Stimulated activated CD4-positive, alpha-beta T cell treated with anti-CD3 and anti-CD28 coated beads, Interleukin-1b, Interleukin-23, amount 100 ng/mL, for 24 hours (primary cell): ENCODE measurements at regions not wholly inside any gene's neighbourhood (a gene's known extent, or its start where the extent isn't known, plus 50 kb on each side); places are given as distances from the start of the nearest gene placed in this dataset.
A peak's percentile ranks its signal among the peaks of the same experiment; 100 is the strongest.
"Not testable (repeated sequence)": the region's sequence is repeated elsewhere in the genome, so short reads cannot be mapped to it uniquely, and the experiment has no call there.

ENCODE experiments used
- DNase-seq, 4 experiments: peaks; one replicate each; pipeline ENCODE4 v3.0.0-alpha.2; 2020; ENCODE audit warnings: low read depth in 4 of 4, low spot score in 1 of 4

DNA sequence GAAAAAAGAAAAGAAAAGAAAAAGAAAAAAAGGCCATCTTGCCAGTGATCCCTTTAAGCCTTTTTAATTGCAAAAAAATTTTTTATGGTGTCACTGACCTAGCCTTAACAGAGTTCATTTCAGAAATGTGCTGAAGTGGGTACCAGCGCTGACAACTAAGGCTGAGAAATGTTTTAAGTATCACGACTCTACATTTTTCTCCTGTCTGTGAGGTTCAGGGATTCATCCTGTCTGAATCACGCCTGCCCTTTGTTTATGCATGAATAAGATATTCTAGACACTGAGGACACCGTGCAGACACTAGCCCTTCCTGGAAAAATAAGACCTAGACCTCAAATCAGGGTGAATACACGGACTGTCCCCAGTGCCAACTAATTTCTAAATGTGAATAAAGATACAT is 154.4 kb upstream of the NOCT start:
- DNase-seq, result no peak

DNA sequence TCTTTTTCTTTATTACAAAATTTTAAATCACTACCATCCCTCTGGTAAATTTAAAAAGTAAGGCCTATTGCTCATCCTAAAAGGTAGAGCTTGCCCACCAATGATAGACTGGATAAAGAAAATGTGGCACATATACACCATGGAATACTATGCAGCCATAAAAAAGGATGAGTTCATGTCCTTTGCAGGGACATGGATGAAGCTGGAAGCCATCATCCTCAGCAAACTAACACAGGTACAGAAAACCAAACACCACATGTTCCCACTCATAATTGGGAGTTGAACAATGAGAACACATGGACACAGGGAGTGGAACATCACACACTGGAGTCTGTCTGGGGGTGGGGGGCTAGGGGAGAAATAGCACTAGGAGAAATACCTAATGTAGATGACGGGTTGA is 155.2 kb upstream of the NOCT start:
- DNase-seq, result not testable (repeated sequence)

DNA sequence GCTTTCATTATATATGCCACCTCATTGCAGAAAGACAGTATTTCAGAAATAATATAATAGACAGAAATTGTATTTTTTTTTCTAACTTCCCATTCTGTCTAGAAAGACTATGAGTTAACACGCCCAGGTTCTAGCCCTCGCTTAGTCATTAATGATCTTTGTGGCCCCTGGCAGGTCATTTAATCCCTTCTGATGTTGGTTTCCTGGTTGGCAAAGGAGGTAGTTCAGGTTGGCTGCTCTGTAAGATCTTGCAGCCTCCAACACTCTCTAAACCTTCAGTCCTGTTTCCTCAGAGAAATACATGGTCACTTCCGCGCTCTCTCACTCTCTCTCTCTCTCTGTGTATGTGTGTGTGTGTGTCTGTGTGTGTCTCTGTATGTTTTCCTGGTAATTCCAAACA is 156.3 kb upstream of the NOCT start:
- DNase-seq, result no peak

DNA sequence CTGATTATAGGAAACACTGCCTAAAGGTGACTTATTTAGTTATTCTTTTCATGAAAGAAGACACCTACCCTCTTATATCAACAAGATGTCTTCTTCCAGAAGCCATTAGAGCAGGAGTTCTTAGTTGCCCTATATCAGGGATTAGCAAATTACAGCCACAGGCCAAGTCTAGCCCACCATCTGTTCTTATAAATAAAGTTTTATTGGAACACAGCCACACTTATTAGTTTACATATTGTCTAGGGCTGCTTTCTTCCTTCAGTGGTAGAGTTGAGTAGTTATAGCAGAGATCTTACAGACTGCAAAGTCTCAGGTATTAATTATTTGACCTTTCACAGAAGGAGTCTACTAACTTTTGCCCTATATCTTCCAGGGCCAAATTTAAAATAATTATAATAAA is 157.2 kb upstream of the NOCT start:
- no peak for DNase-seq

DNA sequence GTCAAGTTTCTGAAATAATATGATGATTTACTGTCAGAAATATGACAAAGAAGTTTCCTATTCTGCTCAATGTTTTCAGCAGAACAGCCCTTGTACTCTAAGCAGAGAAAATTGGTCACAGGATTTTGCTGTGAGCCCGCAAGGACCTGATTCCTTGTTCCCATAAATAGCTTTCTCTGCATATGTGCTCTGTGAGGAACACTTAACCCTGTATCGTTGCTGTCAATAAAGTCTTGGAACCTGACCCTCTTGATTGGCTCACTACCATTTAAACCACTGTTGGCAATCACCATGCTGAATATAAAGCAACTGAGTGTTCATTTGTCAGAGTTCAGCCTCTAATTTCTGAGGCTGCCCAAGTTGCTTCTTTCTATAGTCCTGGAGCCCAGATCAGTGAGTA is 158.2 kb upstream of the NOCT start:
- DNase-seq, result no peak

DNA sequence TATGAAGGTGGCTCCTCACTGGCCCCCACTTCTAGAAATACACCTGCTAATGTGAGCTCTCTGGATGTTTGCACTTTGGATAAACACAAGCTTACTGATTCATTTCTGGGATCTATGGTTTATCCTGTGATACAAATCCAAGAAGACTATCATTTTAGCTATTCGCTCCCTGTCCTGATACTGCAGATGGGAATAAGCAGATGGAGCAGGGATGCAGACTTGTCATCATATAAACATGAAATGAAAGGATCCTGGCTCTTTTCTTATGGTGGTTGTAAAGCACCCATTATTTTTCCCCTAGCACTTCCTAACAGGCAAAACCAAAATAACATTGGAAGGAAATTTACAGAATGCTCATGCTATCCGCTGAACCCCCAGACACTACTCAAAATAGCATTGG is 162.9 kb upstream of the NOCT start:
- no peak for DNase-seq

DNA sequence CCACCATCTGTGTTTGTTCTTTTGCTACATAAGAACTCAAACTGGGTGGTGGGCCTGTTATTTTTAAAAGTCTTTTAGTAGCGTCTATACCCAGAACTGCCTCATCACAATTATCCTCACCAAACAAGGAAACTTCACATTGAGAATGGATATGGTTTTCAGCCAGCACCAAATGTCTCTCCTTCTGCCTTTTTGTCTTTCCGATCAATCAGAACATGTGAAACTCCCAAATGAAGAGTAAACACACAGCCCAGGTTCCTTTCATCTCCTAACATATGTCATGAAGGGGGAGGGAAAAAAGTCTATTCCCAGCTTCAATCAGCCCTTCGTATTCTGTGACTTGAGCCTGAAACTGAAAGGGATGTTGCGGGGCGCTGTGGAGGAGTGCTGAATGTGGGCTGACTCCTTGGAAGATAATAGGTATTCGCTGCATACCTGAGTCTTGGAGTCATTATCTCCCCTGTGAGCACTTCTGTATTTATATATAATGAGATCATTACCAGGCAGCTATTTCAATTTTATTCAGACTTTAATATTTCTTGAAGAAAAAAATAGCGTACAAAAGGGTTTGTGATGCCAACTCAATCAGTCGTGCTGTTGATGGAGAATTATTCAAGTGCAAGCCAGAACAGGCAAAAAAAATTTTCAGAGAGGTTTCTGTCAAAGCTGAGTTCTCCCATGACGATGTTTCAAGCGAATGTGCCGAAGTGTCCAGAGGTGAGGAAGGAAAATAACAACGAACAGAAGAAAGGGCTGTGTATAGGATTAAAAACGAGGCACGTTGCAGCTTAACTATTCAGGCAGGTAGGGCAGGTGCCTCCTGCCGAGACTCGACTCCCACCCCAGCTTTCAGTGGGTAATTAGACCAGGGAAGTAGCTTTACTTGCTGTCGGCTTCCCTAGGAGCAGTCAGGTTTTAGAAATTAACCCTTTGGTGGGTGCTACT is 163.9 kb upstream of the NOCT start:
- DNase-seq, result no peak

DNA sequence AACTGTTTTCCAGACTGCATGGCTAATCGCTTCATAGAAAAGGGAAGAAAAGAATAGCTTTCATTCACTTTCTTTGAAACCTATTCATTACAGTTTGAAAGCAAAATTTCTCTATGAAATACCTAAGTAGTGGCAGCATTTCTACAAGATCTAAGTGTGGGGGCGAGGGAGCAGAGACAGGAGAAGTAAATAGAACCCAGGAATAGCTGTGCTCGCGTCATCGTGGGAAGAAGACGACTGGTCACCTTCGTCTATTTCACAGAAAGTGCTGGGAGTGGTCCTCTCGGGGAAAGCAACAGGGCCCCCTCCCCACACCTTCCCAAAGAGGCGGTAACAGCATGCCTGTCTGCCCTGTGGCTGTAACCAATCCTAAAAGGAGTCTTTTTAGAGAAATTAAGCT is 169.9 kb upstream of the NOCT start:
- no peak for DNase-seq

DNA sequence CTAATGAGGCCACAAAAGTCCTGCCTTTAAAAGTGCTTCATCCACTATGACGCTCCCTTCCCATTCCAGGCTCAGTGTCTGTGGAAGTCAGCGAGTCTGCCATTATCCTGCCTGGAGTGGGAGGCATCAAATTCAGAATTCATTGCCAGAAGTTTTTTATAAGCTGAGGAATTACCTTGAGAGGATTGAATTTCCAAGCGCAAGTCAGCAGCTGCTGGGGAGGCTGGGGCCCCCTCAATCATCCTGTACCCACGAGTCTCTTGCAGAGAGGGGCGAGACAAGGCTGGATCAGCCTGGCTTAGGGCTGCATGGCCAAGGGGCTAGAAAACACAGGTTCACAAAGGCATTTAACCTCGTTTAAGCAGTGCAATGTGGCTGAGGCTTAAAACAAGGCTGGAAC is 170.5 kb upstream of the NOCT start:
- no peak for DNase-seq

DNA sequence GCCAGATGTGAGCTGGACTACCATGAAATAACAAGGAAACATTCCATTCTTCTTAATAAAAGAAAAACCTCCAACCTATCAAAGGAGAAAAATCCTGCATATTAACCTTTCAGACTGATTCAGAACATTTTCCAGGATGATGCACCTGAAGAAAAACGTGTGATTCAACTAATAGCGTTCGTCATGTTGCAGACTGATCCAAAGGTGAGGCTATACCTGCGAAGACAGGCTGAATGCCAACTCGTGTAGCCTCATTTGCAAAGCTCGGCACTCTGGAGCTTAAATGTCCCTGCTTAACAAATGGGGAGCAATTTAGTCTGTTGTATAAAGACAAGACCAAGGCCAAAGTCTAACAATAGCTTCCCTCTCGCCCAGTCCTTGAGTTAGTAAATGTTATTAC is 172.0 kb upstream of the NOCT start:
- DNase-seq, result no peak

DNA sequence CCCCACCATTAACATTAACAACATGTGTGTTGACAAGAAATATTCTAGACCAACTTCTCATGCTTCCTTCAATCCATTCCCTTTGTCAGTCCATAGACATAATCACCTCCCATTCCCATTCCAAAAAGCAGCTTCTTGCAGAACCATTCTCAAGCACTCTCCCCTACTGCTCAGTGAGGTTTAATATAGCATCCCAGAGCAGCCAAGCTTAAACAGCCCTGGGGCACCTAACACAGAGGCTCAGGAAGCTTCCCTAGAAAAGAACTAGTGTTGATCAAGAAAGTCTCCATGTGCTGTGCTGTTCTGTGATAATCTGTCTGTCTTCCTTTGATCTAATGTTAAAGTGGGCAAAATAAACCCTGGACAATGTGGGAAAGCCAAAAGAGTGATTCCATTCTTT is 174.2 kb upstream of the NOCT start:
- DNase-seq, result no peak

DNA sequence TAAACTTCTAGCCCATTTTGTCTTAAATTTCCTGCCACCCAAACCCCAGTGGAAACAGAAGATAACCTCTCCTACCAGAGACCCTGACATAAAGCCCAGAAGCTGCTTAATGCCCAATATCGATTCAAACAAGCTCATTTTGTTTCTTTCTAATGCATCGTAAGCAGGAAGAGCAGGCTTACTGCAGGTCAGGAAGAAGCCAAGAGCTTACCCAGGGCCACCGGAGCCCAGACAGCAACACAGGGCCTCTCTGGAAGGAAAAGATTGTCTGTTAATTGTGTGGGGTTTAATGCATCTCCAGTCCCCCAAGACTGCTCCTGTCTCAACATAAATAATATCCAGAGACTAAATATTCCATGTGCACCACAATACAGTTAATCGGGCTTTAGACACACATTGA is 177.3 kb upstream of the NOCT start:
- DNase-seq, result no peak

DNA sequence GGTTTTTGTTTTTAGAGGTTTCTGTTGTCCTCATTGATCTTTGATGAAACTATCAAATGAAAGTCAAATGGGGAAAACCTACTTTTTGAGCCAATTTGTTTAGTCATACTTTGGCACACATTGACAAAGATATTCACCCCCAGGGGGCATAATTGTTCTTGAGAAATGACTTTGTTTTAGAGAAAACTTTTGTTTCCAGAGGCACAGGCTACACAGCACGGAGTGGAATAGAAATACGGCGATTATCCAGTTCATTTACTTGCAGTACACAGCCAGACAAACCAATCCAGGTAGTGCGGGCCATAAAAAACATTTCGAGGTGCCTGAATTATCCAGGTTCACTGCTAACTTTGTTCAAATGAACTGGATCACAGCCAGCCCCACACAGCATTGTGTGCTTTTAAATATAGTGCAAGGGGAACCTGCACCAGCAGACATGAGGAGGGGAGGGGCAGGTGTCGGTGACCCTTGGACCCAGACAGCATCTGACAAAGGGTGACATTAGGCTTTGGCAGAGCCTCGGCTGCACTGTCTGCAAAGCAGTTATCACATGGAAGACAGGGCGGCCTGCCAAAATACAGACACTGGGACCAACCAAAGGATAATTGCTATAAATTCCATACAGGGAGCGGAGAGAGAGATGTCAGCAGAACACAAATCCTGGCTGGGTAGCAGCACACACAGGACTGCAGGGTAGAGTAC is 179.6 kb upstream of the NOCT start:
- DNase-seq, result no peak

DNA sequence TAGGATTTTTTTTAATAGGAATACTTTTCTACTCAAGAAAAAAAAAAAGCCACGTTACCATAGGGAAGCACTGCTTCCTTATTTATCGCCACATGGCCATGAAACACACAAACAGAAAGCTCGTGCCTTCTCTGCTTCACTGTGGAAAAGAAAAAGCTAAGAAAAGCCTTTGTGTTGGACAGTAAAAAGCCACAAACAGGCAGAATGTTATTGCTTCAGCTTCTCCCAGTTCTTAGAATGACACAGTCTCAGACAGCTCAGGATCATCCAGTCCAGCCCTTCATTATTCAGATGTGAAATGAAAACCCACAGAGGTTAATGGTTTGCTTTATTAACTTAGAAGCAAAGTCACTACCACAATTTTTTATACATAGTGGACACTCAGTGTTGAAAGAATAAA is 181.6 kb upstream of the NOCT start:
- no peak for DNase-seq

DNA sequence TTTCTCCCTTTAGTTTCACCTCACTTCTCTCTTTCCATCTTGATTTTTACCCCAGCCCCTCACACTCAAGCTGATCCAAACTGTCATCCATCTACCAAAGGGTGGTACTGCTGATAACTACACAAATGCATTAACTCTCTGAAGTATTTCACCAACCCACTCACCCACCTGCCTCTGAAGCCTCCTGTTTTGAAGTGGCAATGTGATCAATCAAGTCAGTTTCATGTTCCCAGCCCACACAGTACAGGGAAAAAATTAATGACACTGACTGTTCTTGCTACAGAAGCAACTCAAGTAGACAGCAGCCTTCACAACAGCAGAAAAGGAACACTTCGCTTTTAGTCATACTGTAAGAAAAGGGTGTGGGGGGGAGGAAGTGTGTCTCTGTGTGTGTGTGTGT is 183.0 kb upstream of the NOCT start:
- peak in 1 of 4 experiments; percentile 3 for DNase-seq

DNA sequence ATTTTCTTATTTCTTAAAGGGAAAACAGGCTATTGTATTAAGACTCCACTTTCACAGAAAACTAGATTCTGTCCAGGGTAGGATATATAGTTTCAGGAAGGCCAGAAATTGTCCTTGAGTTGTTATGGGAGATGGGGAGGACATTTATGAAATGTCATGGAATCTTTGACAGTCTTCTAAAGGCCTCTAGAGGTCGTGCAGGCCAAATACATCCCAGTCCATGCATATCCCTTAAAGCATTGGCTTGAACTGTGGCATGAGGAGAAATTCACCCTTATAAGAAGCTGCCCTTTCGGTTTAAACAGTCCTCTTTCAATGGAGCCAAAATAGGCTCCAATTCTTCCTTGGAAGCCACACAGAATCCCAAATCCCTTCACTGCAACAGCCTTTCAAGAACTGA is 183.6 kb upstream of the NOCT start:
- DNase-seq, result no peak

DNA sequence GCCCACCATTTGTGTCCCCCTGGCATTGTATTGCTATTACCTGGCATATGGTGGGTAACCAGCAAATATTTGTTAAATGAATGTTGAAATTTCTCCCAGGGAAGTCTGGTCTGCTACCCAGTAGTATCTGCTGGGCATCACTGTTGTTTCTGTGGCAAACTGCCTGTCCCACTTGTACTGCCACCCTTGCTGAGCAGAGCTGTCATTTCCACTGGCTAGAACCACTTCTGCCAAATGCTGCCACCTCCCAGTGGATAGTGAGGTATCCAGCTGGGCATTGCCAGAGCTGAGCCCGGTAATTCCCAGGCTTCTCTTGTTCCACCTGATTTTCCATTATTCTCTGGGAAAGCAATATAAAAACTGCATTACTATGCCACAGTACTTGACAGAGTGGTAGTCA is 186.7 kb upstream of the NOCT start:
- DNase-seq, result no peak

DNA sequence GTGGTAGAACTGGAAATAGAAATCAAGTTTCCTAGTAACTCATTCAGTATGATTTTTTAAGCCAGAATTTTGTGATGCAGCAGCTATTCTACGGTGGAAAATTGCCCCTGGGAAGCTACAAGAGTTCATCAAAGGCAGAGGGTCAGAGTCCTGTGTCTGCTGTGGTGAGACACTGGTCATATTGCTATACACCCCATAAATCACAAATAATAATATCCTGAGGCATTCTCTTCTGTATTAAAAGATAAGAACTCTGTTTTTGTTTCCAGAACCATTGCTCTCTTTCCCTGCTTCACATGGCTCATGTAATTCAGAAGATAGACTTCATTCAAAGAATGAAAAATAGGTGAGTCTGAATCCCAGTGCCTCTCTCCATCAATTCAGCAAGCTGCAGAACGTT is 188.8 kb upstream of the NOCT start:
- no peak for DNase-seq

DNA sequence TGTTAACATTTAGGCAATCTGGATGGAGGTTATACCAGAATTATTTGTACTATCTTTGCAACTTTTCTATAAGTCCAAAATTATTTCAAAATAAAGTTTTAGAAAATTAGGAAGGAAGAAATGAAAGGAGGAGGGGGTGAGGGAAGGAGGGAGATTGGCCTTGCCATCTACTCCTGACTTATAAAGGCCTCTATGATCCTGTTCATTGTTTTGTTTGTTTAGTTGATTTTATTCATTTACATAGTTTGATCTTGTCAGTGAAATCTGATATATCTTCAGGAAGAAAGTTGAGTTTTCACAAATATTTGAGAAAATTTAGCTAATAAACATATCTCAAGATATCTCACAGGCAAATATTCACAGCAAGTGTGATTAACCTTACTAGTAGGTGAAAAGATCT is 189.3 kb upstream of the NOCT start:
- DNase-seq, result no peak

DNA sequence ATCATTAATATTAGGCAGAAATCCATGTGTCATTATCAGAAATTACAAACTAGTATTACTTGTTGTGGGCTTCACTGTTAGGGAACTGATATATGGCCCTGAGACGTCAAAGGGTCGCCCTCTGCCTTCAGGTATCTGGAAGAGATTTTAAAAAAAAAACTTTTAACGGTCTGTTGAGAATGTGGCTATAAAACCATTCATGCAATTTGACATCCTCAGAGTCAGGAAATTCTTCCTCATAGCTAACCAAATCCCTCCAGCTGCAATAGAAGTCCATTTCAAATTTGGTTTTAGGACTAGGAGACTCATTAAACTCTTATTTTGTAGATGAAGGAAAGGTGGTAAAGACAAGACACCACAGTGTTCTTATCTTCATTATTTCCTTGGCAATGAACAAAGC is 194.2 kb upstream of the NOCT start:
- no peak for DNase-seq

DNA sequence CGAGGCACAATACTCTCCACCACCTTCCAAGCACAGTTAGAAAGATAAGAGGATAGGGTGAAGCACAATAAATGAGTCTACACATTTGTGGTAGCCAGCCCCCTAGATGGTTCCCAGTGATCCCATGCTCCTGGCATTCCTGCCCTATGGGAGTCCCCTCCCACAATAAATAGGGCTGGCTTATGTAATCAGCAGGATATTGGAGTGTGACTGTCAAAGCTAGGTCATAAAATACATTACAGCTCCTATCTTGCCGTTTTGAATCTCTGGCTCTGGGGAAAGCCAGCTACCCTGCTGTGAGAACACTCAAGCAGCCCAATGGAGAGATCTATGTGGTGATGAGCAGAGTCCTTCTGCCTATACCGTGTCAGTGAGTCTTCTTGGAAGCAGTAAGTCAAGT is 198.7 kb upstream of the NOCT start:
- no peak for DNase-seq

DNA sequence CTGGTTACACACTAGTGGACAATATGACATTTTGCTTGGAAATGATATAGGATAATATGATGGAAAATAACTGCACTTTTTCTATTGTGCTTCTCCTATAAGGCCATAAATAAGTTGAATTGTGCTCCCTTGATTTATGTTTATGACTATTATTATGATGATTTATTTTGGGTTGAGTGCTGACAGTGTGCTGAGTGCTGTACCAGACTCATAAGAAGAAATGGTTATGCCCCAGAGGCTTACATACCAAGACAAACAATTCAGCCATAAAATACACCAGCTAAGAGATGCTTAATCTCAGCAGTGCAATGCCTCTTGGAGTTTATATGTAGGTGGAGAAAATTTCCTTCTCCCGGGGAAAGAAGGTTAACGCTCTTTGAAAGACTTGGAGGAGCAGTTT is 199.8 kb upstream of the NOCT start:
- DNase-seq, result no peak

DNA sequence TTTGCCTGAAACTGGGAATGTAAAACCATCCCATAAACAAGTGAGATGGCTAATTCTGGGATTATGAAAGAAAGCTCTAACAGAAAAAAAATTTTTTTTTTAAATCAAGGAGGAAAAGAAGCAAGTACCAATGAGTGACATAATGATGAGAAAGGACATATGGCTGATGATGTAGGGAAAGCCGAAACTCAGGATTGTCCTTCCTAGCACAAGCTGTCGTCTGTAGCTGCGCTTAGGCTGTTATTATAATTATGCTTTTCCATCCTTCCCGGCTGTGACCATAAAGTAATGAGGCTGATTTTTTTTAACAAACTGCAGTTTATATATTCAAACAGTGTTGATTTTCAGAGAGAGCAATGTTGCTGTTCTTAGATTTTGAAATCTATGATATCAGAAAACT is 209.8 kb upstream of the NOCT start:
- DNase-seq, result no peak
